Ovary (tissue), 7 donors: ENCODE measurements at regions not wholly inside any gene's neighbourhood (a gene's known extent, or its start where the extent isn't known, plus 50 kb on each side); places are given as distances from the start of the nearest gene placed in this dataset.

Experiments
- DNase-seq, 5 donors: peaks; one replicate each; pipeline ENCODE4 v3.0.0-alpha.2; 2019 to 2020
- H3K27ac ChIP-seq, 2 donors: fragments of 200-600 bp; one replicate each; pipeline versions ENCODE4 v1.5.1 to v1.8.0; 2019 to 2022
- H3K27me3 ChIP-seq: fragments of 200-600 bp; one replicate; pipeline ENCODE4 v1.8.0; 2022
- H3K36me3 ChIP-seq: fragments of 200-600 bp; sonication (generic); one replicate; pipeline ENCODE4 v1.5.1; 2019
- H3K4me1 ChIP-seq: one replicate; pipeline ENCODE4 v1.8.1; 2013; ENCODE audit warnings: mild to moderate bottlenecking, moderate library complexity; ENCODE audit not compliant: insufficient read depth
- H3K4me3 ChIP-seq: fragments of 200-600 bp; sonication (generic); one replicate; pipeline ENCODE4 v1.5.1; 2017
- H3K9me3 ChIP-seq, 2 donors: fragments of 200-600 bp in 1 of 2; sonication (generic) in 1 of 2; one replicate each; pipeline versions ENCODE4 v1.5.1 to v1.8.1; 2013 to 2019; ENCODE audit warnings: mild to moderate bottlenecking in 1 of 2, moderate library complexity in 1 of 2
- EP300 ChIP-seq: sonication (generic); formaldehyde crosslinking; IDR thresholded peaks from one replicate; pipeline ENCODE4 v1.6.1; 2017; ENCODE audit warnings: antibody characterized with exemption
- POLR2A ChIP-seq: fragments of 450-650 bp; IDR thresholded peaks from one replicate; pipeline ENCODE4 v1.6.1; 2017; ENCODE audit warnings: antibody characterized with exemption, mild to moderate bottlenecking, moderate library complexity
- WGBS, 3 donors: extraction: QIAGEN DNeasy Blood & Tissue Kit in 1 of 3; methylation state at CpG; one replicate each; pipeline versions ENCODE4 v1.1.5 to v1.1.7; 2013 to 2017; 5-methylcytosine and 5-hydroxymethylcytosine counted together
- intact Hi-C, 4 donors: fragments of 100-400 bp; cut with DNase I; formaldehyde crosslinking; loops; one replicate each; pipeline versions ENCODE4 v1.11.0 to v1.15.1; 2022 to 2023
- TF ChIP-seq, protein P1 (sequence below), 3 donors: fragments of 450-650 bp in 2 of 3; fragments of 200-600 bp in 1 of 3; IDR thresholded peaks; one replicate each; pipeline versions ENCODE4 v1.5.1 to v1.8.0; 2016 to 2022; ENCODE audit warnings: antibody characterized with exemption in 3 of 3, mild to moderate bottlenecking in 1 of 3
- donor health status: DM: no; HTN: no; CAD: no; lungs with moderate emphysema.
- donor health status: DM: no; HTN: no; CAD: no.
- donor health status: Bipolar disorder and iron deficiency.
- donor health status: DM: no; HTN: no; CAD: no.
- donor health status: DM: yes; HTN: yes; CAD: no.

DNA sequence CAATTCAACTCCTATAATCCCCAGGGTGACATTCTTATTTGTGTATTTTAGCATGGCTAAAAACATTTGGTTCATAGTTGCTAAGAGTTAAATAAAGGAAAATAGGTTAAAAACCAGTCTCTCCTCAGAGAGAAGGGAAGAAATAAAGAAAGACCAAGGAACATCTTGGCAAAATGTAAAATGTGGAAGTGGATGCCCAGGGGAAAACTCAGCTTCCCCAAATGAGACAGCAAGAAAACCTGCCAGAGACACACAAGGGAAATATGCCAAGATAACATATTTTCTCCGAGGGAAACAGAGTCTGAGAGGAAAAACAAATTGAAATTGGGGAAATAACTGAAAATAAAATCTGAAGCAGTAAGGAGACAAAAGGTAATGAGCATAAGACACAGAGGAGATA lies 1569.3 kb downstream of the PCDH18 start:
- WGBS, 3 donors, result 2 to 26% (median 13%) methylated on average over 1 of the region's 1 CpG
- Histone ChIP-seq H3K4me3 (no peak overlapping the region), H3K36me3 (no peaks in the 10 kb centered on the region), H3K27me3 (no peaks in the 10 kb centered on the region), H3K4me1 (no peaks in the 10 kb centered on the region), H3K27ac (no peak overlapping the region), H3K9me3 (no peaks in the 10 kb centered on the region)
- no peak for DNase-seq
- TF ChIP-seq, protein P1, sequence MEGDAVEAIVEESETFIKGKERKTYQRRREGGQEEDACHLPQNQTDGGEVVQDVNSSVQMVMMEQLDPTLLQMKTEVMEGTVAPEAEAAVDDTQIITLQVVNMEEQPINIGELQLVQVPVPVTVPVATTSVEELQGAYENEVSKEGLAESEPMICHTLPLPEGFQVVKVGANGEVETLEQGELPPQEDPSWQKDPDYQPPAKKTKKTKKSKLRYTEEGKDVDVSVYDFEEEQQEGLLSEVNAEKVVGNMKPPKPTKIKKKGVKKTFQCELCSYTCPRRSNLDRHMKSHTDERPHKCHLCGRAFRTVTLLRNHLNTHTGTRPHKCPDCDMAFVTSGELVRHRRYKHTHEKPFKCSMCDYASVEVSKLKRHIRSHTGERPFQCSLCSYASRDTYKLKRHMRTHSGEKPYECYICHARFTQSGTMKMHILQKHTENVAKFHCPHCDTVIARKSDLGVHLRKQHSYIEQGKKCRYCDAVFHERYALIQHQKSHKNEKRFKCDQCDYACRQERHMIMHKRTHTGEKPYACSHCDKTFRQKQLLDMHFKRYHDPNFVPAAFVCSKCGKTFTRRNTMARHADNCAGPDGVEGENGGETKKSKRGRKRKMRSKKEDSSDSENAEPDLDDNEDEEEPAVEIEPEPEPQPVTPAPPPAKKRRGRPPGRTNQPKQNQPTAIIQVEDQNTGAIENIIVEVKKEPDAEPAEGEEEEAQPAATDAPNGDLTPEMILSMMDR (IDR thresholded peaks at IDR 0.05), result no peak
- TF ChIP-seq EP300, result no peak
- TF ChIP-seq POLR2A, result no peak
- intact Hi-C loops, result no loop called here

- no peak overlapping the region for H3K4me3 ChIP-seq
- 80 to 83% (median 82%) methylated on average over 3 of the region's 3 CpGs for WGBS, 3 donors
- H3K27ac ChIP-seq, result no peak overlapping the region
- H3K36me3 ChIP-seq, result no peaks in the 10 kb centered on the region
- intact Hi-C loops, result no loop called here
- no peaks in the 10 kb centered on the region for H3K9me3 ChIP-seq
- no peaks in the 10 kb centered on the region for H3K27me3 ChIP-seq
- H3K4me1 ChIP-seq, result no peaks in the 10 kb centered on the region
- DNase-seq, result no peak
- no peak for TF ChIP-seq POLR2A
Measured at GRCh38 chr4:135949931-135950330, 1582.4 kb downstream of the PCDH18 start.

DNA sequence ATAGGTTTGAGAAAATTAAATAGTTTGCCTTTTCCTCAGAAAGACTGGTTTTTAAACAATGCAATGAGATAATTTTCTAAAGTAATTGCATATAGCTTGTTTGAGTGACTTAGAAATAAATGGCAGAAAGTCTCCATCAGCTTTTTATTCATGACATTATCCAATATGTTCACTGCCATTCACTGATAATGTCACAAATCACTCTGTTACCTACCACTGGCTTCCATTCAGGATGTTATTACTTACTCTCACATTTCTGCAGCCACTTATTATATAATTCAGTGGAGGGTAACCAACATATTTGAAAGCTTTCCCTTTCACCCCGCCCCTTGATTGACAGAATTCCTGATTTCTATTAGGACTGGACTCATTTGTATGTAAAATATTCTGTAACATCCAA lies 1583.5 kb downstream of the PCDH18 start:
- TF ChIP-seq POLR2A, result no peak
- TF ChIP-seq EP300, result no peak
- TF ChIP-seq, protein P1 (IDR thresholded peaks at IDR 0.05), result no peak
- Histone ChIP-seq H3K36me3 (no peaks in the 10 kb centered on the region), H3K4me1 (no peaks in the 10 kb centered on the region), H3K27me3 (no peaks in the 10 kb centered on the region), H3K4me3 (no peak overlapping the region), H3K9me3 (no peaks in the 10 kb centered on the region), H3K27ac (no peak overlapping the region)
- intact Hi-C loops, result no loop called here
- DNase-seq, result no peak
- WGBS, 3 donors, result 78 to 79% (median 79%) methylated on average over 1 of the region's 1 CpG

DNA sequence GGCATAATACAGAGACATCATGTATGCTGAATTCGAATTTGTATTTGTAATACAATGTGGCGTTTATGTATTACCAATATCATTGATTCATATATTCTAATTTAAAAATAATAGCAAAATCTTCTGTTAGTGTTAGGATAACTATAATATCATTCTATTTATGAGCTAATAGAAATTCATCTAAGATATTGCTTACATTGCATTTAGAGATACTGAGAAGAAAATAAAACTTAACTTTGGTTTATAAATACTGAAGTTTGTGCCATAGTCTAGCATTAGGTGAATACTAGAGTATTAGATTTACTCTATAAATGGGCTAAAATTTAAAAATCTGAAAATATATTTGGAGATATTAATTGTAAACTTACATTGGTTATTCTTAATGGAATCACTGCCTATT lies 1590.6 kb downstream of the PCDH18 start:
- H3K9me3 ChIP-seq, result no peaks in the 10 kb centered on the region
- 91 to 96% (median 91%) methylated on average over 2 of the region's 2 CpGs for WGBS, 3 donors
- no peaks in the 10 kb centered on the region for H3K27me3 ChIP-seq
- DNase-seq, result no peak
- H3K4me3 ChIP-seq, result no peak overlapping the region
- H3K27ac ChIP-seq, result no peak overlapping the region
- no peaks in the 10 kb centered on the region for H3K4me1 ChIP-seq
- H3K36me3 ChIP-seq, result no peaks in the 10 kb centered on the region
- intact Hi-C loops, result no loop called here
- TF ChIP-seq, protein P1 (IDR thresholded peaks at IDR 0.05), result no peak
- TF ChIP-seq POLR2A (no peak), EP300 (no peak)

DNA sequence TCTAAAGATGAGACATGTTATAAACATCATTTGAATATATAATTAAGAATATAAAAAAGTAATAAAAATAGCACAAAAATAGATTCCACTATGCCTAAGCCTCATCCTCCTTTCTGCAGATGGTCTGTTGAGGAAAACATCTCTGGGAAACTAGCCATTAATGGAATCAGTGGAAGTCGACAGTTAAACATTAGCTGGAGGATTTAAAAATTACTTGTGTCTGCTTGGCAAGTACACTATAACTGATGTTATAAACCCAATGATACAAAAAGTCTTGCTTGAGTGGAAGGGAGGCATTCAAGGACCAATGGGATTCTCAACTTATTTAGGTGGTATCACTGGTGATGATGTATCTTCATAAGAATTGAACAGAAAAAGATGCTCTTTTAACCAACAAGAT lies 1598.3 kb downstream of the PCDH18 start:
- no peak overlapping the region for H3K4me3 ChIP-seq
- H3K27ac ChIP-seq, result no peak overlapping the region
- no peaks in the 10 kb centered on the region for H3K27me3 ChIP-seq
- 4 to 12% (median 8%) methylated on average over 1 of the region's 1 CpG for WGBS, 3 donors
- H3K4me1 ChIP-seq, result no peaks in the 10 kb centered on the region
- no peaks in the 10 kb centered on the region for H3K9me3 ChIP-seq
- no peak for DNase-seq
- no peaks in the 10 kb centered on the region for H3K36me3 ChIP-seq
- TF ChIP-seq POLR2A (no peak), EP300 (no peak)
- TF ChIP-seq, protein P1 (IDR thresholded peaks at IDR 0.05), result no peak
- intact Hi-C loops, result no loop called here
